ENCODE measurements at regions not wholly inside any gene's neighbourhood (a gene's known extent, or its start where the extent isn't known, plus 50 kb on each side); places are given as distances from the start of the nearest gene placed in this dataset.

- TF ChIP-seq EZH2 (IDR thresholded peaks at IDR 0.05; ENCODE audit: low read length, unreplicated experiment) (no peak), EZH2phosphoT487 (IDR thresholded peaks at IDR 0.05; ENCODE audit: borderline replicate concordance, low read length) (no peak)
- TF ChIP-seq, protein P1, sequence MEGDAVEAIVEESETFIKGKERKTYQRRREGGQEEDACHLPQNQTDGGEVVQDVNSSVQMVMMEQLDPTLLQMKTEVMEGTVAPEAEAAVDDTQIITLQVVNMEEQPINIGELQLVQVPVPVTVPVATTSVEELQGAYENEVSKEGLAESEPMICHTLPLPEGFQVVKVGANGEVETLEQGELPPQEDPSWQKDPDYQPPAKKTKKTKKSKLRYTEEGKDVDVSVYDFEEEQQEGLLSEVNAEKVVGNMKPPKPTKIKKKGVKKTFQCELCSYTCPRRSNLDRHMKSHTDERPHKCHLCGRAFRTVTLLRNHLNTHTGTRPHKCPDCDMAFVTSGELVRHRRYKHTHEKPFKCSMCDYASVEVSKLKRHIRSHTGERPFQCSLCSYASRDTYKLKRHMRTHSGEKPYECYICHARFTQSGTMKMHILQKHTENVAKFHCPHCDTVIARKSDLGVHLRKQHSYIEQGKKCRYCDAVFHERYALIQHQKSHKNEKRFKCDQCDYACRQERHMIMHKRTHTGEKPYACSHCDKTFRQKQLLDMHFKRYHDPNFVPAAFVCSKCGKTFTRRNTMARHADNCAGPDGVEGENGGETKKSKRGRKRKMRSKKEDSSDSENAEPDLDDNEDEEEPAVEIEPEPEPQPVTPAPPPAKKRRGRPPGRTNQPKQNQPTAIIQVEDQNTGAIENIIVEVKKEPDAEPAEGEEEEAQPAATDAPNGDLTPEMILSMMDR (conservative IDR thresholded peaks at IDR 0.05; ENCODE audit: low read depth, low read length), result no peak
Measured at GRCh38 chr7:93697901-93698300, 123.4 kb upstream of the CALCR start.

All from PC-3 (cell line).